Kidney epithelial cell (primary cell): ENCODE measurements at regions not wholly inside any gene's neighbourhood (a gene's known extent, or its start where the extent isn't known, plus 50 kb on each side); places are given as distances from the start of the nearest gene placed in this dataset.
"Not testable (repeated sequence)": the region's sequence is repeated elsewhere in the genome, so short reads cannot be mapped to it uniquely, and the experiment has no call there.

ENCODE experiments used
- DNase-seq: peaks from one replicate; pipeline ENCODE4 v3.0.0-alpha.2; 2010; ENCODE audit warnings: low read depth
- H3K27me3 ChIP-seq: 2 replicates; pipeline ENCODE4 v1.6.0; 2011; ENCODE audit warnings: low read length; ENCODE audit not compliant: control insufficient read depth, insufficient read depth
- H3K36me3 ChIP-seq: 2 replicates; pipeline ENCODE4 v1.5.1; 2011; ENCODE audit warnings: low read length; ENCODE audit not compliant: control insufficient read depth, insufficient read depth
- H3K4me3 ChIP-seq: 2 replicates; pipeline ENCODE4 v1.5.1; 2011; ENCODE audit warnings: low read depth, mild to moderate bottlenecking, control low read depth, low read length
- TF ChIP-seq, protein P1 (sequence below): IDR thresholded peaks from 2 replicates; pipeline ENCODE4 v1.5.1; 2011; ENCODE audit warnings: mild to moderate bottlenecking, moderate library complexity, low read length, control low read depth, inconsistent platforms; ENCODE audit not compliant: insufficient read depth, poor library complexity, severe bottlenecking

DNA sequence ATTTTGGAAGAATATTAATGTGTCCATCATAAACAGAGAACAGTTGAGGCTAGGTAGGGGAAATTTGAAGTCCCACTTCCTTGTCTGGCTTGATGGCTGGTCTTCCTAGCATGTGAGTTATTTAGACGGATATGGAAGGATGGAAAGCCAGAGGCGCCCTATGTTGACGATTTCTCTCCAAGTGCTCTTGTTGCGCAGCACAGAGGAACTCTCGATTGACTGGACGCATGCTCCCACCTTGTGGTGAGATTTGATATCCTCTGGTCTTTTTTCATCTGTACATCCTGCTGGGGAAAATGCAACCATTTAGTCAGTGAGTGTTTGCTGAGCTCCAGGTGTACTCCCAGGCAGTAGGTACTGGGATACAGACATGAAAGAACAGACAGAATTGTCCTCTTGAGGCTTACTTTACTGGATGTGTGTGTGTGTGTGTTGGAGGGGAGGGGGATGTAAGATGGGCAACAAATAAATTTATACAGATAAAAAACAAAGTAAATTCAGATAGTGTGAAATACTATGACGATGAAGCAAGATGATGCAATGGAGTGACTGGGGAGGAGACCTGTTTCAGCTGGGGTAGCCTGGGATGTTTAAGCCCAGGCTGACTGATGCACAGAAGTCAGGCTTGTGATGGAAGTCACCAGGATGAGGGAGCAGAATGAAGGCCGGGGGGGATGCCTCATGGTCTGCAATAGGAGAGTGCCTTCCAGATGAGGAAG lies 137.2 kb downstream of the TRIM43 start:
- H3K27me3 ChIP-seq: no peaks in the 10 kb centered on the region
- no peaks in the 10 kb centered on the region for H3K36me3 ChIP-seq
- peak; percentile 59 for DNase-seq
- TF ChIP-seq, protein P1, sequence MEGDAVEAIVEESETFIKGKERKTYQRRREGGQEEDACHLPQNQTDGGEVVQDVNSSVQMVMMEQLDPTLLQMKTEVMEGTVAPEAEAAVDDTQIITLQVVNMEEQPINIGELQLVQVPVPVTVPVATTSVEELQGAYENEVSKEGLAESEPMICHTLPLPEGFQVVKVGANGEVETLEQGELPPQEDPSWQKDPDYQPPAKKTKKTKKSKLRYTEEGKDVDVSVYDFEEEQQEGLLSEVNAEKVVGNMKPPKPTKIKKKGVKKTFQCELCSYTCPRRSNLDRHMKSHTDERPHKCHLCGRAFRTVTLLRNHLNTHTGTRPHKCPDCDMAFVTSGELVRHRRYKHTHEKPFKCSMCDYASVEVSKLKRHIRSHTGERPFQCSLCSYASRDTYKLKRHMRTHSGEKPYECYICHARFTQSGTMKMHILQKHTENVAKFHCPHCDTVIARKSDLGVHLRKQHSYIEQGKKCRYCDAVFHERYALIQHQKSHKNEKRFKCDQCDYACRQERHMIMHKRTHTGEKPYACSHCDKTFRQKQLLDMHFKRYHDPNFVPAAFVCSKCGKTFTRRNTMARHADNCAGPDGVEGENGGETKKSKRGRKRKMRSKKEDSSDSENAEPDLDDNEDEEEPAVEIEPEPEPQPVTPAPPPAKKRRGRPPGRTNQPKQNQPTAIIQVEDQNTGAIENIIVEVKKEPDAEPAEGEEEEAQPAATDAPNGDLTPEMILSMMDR: peak; percentile 55
- H3K4me3 ChIP-seq: no peak overlapping the region

DNA sequence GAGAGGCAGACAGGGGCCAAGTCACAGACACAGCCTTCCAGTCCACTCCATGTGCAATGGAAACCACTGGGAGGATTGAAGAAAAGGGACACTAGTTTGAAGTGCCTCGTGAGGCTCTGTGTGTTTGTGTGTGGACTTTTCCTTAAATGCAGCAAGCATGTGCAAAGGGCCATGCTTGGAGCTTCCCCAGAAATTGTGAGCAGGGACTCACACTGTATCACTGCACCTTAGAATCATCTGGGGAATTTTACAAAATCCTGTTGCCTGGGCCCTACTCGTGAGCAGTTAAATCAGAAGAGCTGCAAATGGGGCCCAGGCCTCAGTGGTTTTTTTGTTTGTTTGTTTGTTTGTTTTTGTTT lies 137.8 kb downstream of the TRIM43 start:
- no peaks in the 10 kb centered on the region for H3K36me3 ChIP-seq
- TF ChIP-seq, protein P1: no peak
- no peak for DNase-seq
- no peak overlapping the region for H3K4me3 ChIP-seq
- no peaks in the 10 kb centered on the region for H3K27me3 ChIP-seq

DNA sequence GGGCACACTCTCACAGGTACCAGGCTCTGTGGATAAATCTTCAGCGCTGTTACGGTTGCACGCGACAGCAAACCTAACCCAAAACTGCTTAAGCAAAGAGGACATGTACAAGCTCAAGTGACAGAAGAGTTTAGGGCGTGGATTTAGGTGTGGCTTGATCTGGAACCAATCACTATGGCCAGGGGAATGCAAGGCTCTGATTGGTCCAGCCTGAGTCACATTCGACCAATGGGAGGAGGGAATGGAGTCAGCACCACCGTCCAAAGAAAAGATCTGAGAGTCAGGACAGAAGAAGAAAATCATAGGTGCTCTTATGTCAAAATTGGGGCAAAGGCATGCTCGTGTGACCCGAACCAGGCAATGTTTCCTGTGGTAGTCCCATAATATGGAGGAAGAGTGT lies 139.0 kb downstream of the TRIM43 start:
- TF ChIP-seq, protein P1: no peak
- H3K36me3 ChIP-seq: no peaks in the 10 kb centered on the region
- no peak overlapping the region for H3K4me3 ChIP-seq
- no peaks in the 10 kb centered on the region for H3K27me3 ChIP-seq
- no peak for DNase-seq

DNA sequence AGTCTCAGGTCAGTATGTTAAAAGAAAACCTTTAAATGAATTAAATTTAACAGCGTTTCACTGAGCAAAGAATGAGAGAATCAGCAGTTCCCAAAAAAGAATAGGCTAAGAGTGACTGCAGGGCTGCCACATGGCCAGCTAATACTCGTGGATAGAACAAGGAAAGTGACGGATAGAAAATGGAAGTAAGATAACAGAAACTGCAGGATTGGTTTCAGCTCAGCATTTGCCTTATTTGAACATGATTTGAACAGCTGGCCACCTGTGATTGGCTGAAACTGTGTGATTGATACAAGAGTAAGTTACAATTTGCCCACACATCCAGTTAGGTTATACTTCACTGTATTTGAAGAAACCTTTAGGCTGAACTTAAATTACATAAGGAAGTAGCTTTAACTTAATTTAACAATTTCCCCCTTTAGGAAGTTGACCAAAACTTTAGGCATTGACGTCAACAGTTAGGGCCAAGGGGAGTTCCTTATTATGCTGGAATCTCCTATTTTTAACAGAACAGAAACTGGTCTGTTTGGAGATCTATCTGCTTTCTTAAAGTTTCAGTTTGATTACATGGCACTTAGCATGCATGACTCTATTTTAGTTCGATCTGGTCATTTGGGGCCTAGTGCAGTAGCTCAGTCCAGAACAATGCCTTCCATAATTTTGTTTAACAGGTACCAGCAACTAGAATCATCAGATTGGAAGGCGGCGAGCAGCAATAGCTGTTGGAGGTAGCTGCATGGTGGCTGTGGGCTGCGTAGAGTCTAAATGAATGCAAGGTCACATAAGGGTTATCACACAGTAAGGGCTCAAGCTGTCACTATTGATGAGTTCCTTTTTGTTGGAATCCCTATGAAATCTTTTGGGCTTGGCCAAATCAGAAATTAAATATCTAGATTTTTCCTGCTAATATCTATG lies 143.4 kb downstream of the TRIM43 start:
- Histone ChIP-seq H3K4me3 (no peak overlapping the region), H3K36me3 (no peaks in the 10 kb centered on the region), H3K27me3 (no peaks in the 10 kb centered on the region)
- TF ChIP-seq, protein P1: no peak
- DNase-seq: no peak

DNA sequence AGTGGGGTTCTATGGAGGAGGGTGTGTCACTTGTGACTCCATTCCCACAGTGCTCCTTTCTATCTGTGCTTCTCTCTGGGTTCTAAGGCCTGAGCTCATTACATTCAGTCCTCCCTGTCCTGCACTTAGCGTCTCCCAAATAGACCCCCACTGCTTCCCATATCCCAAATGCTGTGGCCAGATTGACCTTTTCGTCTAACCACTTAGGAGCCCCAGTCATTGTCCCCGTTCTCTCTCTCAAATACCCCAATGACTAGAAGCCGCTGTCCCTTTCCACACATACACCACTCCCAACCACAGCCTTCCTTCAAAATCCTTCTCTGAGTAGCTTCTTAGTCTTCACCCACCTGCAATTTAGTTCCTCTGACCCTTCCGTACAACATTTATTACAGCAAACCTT lies 146.5 kb downstream of the TRIM43 start:
- H3K4me3 ChIP-seq: no peak overlapping the region
- no peak for DNase-seq
- TF ChIP-seq, protein P1: no peak
- no peaks in the 10 kb centered on the region for H3K27me3 ChIP-seq
- H3K36me3 ChIP-seq: no peaks in the 10 kb centered on the region

DNA sequence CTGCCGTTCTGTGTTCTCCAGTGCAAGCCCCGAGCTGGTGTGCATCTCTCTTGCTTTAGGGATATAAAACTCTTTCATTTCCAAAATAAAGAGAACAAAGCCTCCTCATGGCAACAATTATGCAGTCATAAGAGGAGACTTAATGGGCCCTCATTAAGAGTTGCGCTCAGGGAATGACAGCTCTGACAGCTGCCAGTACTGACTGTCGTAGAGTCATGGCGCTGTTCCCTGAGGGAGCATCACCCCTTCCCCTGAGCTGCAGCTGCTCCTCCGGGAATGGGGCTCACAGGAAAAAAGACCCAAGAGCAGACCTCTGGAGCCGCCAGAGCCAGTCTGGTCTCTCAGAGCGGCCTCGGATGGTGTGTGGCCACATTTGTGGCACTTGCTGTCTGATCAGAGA lies 160.3 kb downstream of the TRIM43 start:
- H3K36me3 ChIP-seq: not testable (repeated sequence)

DNA sequence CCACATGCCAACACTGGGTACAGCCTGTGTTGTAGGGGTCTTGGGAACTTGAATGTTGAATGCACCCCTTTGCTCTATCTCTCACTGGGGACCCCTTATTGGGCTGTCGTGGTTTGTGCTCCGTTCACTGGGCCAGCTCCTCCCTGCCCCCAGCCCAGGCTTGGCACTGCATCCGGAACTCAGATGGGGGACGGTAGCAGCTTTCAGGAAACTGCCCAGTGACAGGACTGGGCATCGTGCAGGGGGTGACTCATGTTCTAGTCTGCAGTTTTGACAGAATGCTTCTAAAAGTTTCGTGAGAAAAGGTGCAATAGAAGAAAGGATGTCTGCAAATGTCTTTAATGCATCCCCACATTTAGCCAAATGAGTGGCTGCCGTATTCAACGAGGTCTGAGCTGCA lies 162.0 kb downstream of the TRIM43 start:
- not testable (repeated sequence) for DNase-seq, H3K36me3 ChIP-seq, H3K27me3 ChIP-seq, H3K4me3 ChIP-seq

More for the DNA sequence above, 160.3 kb downstream of the TRIM43 start:
- not testable (repeated sequence) for DNase-seq, H3K27me3 ChIP-seq, H3K4me3 ChIP-seq

DNA sequence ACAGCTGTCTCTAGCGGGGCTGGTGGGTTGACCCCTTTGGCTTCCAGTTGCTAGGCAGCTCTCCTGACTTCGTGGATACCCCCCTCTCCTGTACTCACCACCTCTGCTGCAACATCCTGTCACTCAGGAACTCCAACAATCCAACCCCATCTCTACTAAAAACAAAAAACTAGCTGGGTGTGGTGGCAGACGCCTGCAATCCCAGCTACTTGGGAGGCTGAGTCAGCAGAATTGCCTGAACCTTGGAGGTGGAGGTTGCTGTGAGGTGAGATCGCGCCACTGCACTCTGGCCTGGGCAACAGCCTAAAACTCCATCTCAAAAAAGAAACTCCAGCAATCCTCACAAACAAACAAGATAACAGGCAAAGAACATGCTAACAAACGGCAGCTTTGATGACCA lies 162.4 kb downstream of the TRIM43 start:
- not testable (repeated sequence) for H3K27me3 ChIP-seq, DNase-seq

More for the DNA sequence above, 162.4 kb downstream of the TRIM43 start:
- H3K4me3 ChIP-seq, H3K36me3 ChIP-seq: not testable (repeated sequence)
